LNCAP (cell line): ENCODE measurements at regions not wholly inside any gene's neighbourhood (a gene's known extent, or its start where the extent isn't known, plus 50 kb on each side); places are given as distances from the start of the nearest gene placed in this dataset.

ENCODE experiments used
- CTCF ChIP-seq: fragments of 450-650 bp; IDR thresholded peaks from 2 replicates; pipeline ENCODE4 v1.5.1; 2017; ENCODE audit warnings: mild to moderate bottlenecking

DNA sequence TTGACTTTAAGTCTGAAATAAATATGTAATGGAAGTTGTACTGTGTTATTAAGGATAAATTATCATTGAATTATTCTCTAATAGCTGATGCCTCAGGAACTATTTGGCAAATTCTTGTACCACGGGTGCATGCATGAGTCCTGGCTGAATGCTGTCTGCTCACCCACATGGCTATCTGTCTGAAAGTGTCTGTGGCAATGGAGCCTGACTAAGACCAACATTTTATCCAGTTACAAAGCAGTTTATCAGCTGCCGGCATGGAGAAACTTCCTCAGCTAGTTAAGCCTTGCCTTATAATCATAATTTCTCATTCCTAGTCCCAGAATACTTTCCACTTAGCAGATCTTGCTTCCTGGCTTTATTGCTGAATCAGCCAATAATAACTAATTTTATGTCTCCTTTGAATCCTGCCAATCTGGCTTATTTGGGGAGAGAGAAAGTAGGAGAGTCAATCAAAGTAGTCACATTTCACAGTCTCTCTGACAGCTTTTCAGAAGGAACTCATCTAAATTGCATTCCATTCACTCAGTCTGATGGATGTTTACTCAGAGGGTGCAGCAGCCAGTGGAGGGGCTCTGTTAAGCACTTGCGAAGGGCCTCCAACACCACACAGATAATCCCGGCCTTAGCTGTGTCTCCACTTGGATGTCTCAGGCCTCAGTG, 280.6 kb upstream of the CLEC14A start:
- no peak for TF ChIP-seq CTCF

- no peak for TF ChIP-seq CTCF
Observed at GRCh38 chr14:38528582-38528981, 272.7 kb upstream of the CLEC14A start.

DNA sequence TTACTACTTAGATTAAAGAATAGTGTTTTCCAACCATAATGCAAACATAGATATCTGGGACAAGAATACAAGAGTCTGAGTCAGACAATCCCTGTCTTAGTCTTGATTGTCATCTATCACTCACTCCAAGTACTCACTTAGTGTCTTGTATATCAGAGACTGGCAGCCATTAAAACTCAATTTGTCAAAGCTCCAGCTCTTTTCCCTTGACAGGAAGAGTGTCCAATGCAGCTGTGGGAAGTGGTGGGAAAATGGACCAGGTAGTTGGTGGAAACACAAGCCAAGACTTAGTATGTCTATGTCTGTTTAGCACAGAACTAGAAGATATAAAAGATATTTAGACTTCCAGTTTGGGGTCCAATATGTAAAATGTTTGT, 271.6 kb upstream of the CLEC14A start:
- TF ChIP-seq CTCF: no peak

DNA sequence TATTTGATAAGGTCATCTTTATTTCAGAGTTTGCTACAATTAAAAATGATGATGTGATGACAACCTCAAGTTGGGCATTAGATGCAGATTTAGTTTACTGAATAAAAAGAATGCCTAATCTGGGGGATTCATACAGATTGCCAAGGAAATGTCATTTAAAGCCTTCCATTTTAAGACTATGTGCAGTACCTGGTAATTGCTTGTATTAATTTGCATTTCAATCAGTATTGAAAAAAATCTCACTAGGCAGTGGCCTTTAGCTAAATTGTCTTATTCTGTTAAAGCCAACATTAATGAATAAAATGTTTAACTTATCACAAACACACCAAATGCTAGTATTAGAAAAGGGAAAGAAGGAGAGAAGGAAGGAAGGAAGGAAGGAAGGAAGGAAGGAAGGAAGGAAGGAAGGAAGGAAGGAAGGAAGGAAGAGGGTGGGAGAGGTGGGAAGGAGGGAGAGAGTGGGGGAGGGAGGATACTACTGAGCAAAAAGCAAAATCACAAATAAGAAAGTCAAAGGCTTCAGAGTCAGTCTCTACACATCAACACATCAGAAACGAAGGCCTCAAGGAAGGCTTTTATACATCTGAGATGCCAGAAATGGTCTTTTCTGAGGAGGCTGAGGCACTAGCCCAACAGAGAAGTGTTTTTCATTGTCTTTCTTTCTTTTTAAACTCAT, 271.1 kb upstream of the CLEC14A start:
- no peak for TF ChIP-seq CTCF

- no peak for TF ChIP-seq CTCF
Observed at GRCh38 chr14:38524636-38525509, 269.0 kb upstream of the CLEC14A start.

GRCh38 chr14:38522724-38523123, 266.8 kb upstream of the CLEC14A start:
- TF ChIP-seq CTCF: no peak

DNA sequence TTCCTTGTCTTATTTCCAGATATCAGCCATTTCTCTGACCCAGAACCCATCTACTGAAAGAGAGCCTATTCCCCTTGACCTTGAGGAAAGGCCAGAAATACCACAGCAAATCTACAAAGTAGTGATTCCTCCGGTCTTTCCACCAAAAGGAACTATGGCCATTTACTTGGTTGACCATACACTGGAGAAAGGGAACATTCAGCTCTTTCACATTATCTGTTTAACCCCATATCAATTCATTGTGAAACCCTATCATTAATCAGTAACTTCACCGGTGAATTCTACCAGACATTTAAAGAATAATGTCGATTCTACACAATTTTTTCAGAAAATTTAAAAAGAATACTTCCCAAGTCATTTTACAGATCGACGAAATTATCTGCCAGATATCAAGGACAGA, 265.7 kb upstream of the CLEC14A start:
- no peak for TF ChIP-seq CTCF
